Ureter (tissue), 1 donor: ENCODE measurements at regions not wholly inside any gene's neighbourhood (a gene's known extent, or its start where the extent isn't known, plus 50 kb on each side); places are given as distances from the start of the nearest gene placed in this dataset.

Experiments
- DNase-seq: peaks from one replicate; pipeline ENCODE4 v3.0.0-alpha.2; 2020; ENCODE audit warnings: low spot score
- donor health status: DM: yes; HTN: yes; CAD: no.

- no peak for DNase-seq
These were observed 1065.1 kb downstream of the SLITRK1 start for GRCh38 chr13:82817133-82817532.

DNA sequence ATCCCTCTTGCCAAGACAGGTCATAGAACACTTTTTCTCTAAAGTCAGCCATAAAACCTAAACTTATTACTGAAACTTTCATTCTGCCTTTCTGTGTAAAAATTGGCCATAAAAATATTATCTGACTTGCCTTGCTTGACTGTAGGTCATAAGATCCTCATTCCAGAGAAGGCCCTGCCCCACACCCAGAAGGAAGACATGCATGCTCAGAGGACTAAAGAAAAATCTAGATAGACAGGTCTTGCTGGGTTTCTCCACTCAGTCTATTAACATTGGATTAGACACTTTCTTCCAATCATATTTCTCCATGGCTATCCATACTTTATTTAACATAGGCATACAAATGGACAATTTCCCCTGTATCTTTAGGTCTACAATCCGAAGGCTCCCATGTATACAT is 1066.5 kb downstream of the SLITRK1 start:
- DNase-seq: no peak

DNA sequence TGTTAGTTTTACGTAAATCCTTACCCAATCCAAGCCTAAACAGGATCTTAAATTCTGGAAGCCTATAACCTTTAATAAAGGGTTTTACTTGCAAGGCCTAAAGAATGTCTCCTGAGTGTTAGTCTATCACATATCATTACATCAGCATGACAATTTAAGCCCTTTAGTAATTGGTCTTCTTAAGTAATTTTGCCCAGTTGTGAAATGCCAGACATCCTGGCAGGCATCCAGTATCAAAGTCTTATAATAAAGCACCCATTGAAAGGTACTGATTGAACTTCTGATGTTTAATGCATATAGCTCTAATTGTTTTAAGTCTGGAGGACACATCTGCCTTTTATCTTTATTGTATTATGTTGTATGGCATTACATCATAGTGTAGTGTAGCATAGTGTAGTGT is 1078.9 kb downstream of the SLITRK1 start:
- DNase-seq: no peak

DNA sequence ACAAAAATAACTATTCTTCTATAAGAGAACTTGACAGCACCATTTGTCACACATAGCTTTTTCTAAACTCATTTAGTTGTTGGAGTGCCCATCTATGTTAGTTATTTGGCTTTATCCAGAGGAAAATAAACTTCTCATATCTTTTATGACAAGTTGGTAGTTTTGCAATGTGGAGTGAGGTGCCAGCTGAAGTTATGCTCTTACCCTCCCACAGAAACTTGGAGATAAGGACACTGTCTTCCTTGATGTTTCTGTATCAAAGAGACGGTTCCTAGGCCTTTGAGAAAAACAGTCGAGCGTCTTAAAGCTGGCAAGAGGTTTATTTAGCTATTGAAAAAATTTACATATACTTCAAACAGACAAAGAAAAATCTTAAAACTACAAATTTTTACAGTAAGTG is 1079.7 kb downstream of the SLITRK1 start:
- no peak for DNase-seq

GRCh38 chr13:82800391-82800790 is 1081.9 kb downstream of the SLITRK1 start:
- no peak for DNase-seq

GRCh38 chr13:82797876-82798275 is 1084.4 kb downstream of the SLITRK1 start:
- no peak for DNase-seq

- DNase-seq: no peak
These were observed 1091.2 kb downstream of the SLITRK1 start for GRCh38 chr13:82791035-82791434.

- no peak for DNase-seq
These were observed 1109.5 kb downstream of the SLITRK1 start for GRCh38 chr13:82772816-82773215.

DNA sequence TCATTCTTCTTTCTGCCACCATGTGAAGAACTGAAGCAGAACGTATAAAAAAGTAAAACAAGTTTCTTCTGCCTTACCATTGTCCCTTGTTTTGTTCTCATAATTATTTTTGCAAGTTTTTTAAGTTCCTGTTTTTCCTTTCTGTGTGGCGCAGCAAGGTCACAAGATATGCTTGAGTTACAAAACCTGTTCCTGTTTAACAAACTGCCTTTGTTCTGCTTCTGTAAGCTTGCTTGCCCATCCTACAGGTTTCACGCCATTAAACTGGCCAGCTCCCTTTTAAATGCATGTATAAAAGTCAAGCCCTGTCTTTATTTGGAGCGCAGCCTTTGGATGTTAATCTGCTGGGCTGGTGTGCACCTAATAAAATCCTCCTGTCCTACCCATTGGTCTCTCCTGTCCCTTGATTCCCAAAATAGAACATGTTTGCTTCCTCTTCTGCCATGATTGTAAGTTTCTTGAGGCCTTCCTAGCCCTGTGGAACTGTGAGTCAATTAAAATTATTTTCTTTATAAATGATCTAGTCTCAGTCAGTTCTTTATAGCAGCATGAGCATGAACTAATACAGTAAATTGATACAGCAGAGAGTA is 1115.4 kb downstream of the SLITRK1 start:
- no peak for DNase-seq

DNA sequence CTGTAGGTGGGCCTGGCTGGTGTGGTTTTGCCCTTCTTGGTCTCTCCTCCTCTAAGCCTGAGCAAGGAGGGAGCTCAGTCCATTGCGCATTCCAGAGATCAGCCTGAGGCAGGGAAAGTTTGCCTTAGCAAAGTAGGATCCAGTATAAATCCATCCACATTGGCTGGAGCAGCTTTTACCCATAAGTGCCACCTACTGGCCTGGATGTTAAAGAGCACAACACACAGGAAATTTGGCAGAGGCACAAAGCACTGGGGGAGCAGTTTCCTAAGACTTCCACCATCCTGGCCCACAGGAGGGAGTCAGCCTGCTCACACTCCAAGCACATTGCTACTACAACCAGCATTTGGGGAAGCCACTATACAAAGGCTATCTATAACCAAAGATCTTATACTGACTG is 1124.2 kb downstream of the SLITRK1 start:
- DNase-seq: no peak

GRCh38 chr13:82751206-82751605 is 1131.1 kb downstream of the SLITRK1 start:
- DNase-seq: no peak

DNA sequence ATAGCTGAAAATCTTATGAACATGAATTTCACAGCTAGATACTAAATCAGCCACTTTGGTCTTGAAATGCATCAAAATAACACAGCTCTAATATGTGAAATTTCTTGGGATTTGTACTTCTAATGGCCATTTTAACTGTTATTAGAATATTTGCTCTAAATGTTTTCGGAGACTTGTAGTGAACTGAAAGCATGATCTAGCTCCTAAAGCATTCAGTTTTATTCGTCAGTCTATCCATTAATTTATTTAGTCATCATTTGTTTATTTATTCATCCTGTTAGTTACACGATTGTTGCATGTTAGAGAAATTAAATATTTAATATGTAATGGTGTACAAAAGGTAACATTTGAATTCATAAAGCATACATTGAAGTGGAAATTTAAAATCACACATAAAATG is 1132.7 kb downstream of the SLITRK1 start:
- no peak for DNase-seq

DNA sequence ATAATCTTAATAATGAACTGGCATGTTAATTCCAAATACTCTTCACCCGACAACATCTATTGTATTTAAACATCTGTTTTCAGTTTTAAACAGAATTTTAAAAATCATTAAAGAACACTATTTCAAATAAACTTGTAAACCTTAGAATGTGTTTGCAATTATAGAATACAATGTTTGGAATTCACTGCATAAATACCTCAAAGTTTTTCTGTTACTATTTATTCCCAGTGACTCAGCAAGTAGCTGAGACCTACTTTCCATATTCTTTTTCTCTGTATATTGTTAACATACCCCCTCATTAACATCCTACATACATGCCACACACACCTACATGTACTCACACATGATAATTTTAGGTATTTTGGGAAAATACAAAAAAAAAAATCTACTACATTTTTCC is 1134.3 kb downstream of the SLITRK1 start:
- DNase-seq: no peak

DNA sequence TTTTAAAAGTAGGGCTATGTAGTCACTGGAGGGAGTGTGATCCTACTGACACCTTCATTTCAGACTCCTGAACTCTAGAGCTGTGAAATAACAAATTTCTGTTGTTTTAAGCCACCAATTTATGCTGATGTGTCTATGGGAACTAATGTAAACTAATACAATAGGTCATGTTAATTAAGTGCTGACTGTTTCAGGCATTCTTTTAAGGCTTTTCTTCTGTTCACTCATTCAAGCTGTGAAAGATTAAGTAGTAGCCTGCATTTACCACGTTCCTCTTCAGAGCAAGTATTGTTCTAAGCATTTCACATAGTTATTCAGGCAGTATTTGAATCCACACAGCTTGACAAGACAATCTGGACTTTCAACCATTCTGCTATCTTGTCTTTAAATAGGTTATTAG is 1135.0 kb downstream of the SLITRK1 start:
- DNase-seq: no peak

GRCh38 chr13:82740442-82740841 is 1141.8 kb downstream of the SLITRK1 start:
- no peak for DNase-seq

- DNase-seq: no peak
These were observed 1142.4 kb downstream of the SLITRK1 start for GRCh38 chr13:82739881-82740280.

GRCh38 chr13:82729401-82729800 is 1152.9 kb downstream of the SLITRK1 start:
- DNase-seq: no peak

- no peak for DNase-seq
These were observed 1161.3 kb downstream of the SLITRK1 start for GRCh38 chr13:82720986-82721385.

GRCh38 chr13:82719987-82720386 is 1162.3 kb downstream of the SLITRK1 start:
- DNase-seq: no peak

- no peak for DNase-seq
These were observed 1165.0 kb downstream of the SLITRK1 start for GRCh38 chr13:82717249-82717648.

DNA sequence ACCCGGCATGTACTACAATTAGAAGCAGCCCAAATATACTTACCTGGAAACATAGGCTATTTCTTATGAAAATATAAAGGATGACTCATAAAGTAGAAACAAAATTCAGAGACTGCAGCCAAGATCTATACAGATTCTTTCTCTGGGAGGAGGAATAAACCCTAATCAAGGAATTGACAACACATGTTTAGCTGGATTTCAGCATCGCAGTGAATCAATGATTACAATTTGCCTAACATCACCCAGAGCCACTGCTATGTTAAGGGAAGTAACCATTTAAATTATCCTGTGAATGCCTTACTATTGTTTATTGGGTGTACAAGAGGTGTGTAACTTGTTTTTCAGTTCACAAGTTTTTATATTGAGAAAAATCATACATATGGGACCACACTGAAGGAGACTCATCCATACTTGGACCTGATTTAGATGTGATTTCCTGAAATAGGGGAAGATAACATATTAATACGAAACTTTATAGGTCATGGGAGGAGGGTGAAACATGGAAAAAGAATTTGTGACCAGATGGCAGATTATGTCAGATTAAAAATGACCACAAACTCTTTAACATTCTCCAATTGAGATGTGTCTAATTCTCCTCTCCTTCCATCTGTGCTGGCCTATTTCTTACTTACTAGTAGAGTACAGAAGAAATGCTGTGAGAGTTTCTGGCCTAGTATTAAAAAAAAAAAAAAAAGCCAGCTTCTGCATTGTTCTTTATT is 1168.4 kb downstream of the SLITRK1 start:
- DNase-seq: no peak

DNA sequence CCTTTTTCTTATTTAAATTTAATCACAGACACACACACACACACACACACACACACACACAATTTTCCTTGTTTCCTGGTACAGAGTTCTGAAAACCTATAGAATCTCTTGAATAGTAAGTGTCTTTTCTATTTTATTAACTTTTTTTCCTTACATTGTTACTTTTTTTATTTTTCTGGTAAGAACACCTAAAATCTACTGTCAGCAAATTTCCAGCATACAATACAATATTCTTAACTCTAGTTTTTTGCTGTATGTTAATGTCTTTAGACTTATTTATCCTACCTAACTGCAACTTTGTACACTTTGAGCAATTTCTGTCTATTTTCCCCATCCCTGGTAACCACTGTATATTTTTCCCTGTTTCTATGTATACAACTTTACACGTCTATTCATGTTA is 1179.8 kb downstream of the SLITRK1 start:
- no peak for DNase-seq

- no peak for DNase-seq
These were observed 1181.3 kb downstream of the SLITRK1 start for GRCh38 chr13:82701020-82701419.

DNA sequence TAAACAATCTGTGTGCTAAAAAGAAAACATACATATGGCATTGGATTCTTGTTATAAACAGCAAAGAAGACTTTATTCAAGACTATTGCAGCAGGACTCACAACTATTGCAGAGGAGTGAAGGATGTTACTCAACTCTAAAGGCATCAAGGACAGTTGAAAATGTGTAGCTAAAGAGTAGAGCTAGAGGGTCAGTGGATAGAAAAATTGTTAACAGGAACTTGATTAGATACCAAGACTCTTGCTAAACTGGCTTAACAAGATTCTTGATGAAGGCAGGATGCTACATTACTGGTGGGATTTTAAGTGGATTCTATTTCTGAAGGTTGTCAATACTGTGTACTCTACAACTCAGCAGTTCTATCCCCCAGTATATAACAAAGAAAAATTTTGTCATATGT is 1183.3 kb downstream of the SLITRK1 start:
- no peak for DNase-seq
